Bronchial epithelial cell (primary cell): ENCODE measurements at regions not wholly inside any gene's neighbourhood (a gene's known extent, or its start where the extent isn't known, plus 50 kb on each side); places are given as distances from the start of the nearest gene placed in this dataset.

ENCODE experiments used
- DNase-seq: peaks from one replicate; pipeline ENCODE4 v3.0.0-alpha.2; 2010; ENCODE audit warnings: low read depth
- FAIRE-seq: peaks from 2 replicates; lab custom pipeline; 2011; peaks lifted over from hg19 to GRCh38; lab: Jason Lieb, UNC
- H3K27me3 ChIP-seq: 2 replicates; pipeline ENCODE4 v1.5.1; 2011; ENCODE audit warnings: low read length; ENCODE audit not compliant: control insufficient read depth, insufficient read depth
- H3K36me3 ChIP-seq: 2 replicates; pipeline ENCODE4 v1.5.1; 2011; ENCODE audit warnings: low read length; ENCODE audit not compliant: control insufficient read depth, insufficient read depth
- H3K4me3 ChIP-seq: 2 replicates; pipeline ENCODE4 v1.5.1; 2011; ENCODE audit warnings: mild to moderate bottlenecking, low read depth, low read length, control low read depth
- CTCF ChIP-seq: IDR thresholded peaks from 2 replicates; pipeline ENCODE4 v1.5.1; 2011; ENCODE audit warnings: mild to moderate bottlenecking, moderate library complexity, low read length, control low read depth, inconsistent platforms; ENCODE audit not compliant: insufficient read depth, severe bottlenecking

GRCh38 chr20:6606651-6607050 lies 160.8 kb upstream of the BMP2 start:
- FAIRE-seq (no peak), DNase-seq (no peak)
- H3K4me3 ChIP-seq, result no peak overlapping the region
- H3K27me3 ChIP-seq, result no peaks in the 10 kb centered on the region
- TF ChIP-seq CTCF, result no peak
- no peaks in the 10 kb centered on the region for H3K36me3 ChIP-seq

GRCh38 chr20:6605055-6605935 lies 162.2 kb upstream of the BMP2 start:
- Histone ChIP-seq H3K27me3 (no peaks in the 10 kb centered on the region), H3K4me3 (no peak overlapping the region), H3K36me3 (no peaks in the 10 kb centered on the region)
- no peak for TF ChIP-seq CTCF
- no peak for DNase-seq
- FAIRE-seq, result no peak

GRCh38 chr20:6604179-6604578 lies 163.3 kb upstream of the BMP2 start:
- Histone ChIP-seq H3K4me3 (no peak overlapping the region), H3K36me3 (no peaks in the 10 kb centered on the region), H3K27me3 (no peaks in the 10 kb centered on the region)
- TF ChIP-seq CTCF, result no peak
- FAIRE-seq (no peak), DNase-seq (no peak)

- DNase-seq, result no peak
- no peak for TF ChIP-seq CTCF
- Histone ChIP-seq H3K27me3 (no peaks in the 10 kb centered on the region), H3K4me3 (no peak overlapping the region), H3K36me3 (no peaks in the 10 kb centered on the region)
- no peak for FAIRE-seq
These were observed 167.4 kb upstream of the BMP2 start for GRCh38 chr20:6599876-6600735.

GRCh38 chr20:6595704-6596103 lies 171.8 kb upstream of the BMP2 start:
- no peak for FAIRE-seq
- Histone ChIP-seq H3K27me3 (no peaks in the 10 kb centered on the region), H3K4me3 (no peak overlapping the region), H3K36me3 (no peaks in the 10 kb centered on the region)
- no peak for TF ChIP-seq CTCF
- DNase-seq, result no peak
